ENCODE measurements at regions not wholly inside any gene's neighbourhood (a gene's known extent, or its start where the extent isn't known, plus 50 kb on each side); places are given as distances from the start of the nearest gene placed in this dataset.

DNA sequence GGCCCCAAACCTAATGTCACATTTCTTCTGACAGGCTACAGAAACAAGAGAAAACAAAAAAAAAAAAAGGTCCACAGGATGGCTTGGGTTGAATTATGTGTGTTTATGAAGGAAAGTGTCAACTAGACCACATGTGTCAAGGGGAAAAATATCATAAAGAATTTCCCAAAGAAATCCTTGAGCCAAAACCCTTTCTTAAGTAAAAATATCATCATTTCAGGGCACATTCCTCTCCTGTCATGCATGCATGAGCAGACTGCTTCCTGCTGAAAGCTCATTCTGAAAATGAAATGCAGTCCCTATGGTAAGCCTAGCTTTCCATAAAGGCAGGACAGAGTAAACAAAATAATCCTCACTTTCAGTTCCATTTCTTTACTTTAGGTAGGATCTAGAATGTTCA is 85.7 kb upstream of the RBBP8 start:
- DNase-seq (ENCODE audit: low read depth in 1 of 2, low spot score in 1 of 2), result peak in 1 of 2 experiments; percentile 91
- TF ChIP-seq JUND (IDR thresholded peaks at IDR 0.05; ENCODE audit: low read depth), result no peak
- in situ Hi-C loops (cut with HindIII; ENCODE audit: low pct_unique_long_range_greater_than_20kb, low sequenced_read_pairs), result no loop called here

GRCh38 chr18:22847867-22848451 is 85.2 kb upstream of the RBBP8 start:
- no peak for TF ChIP-seq JUND (IDR thresholded peaks at IDR 0.05; ENCODE audit: low read depth)
- DNase-seq (ENCODE audit: low read depth in 1 of 2, low spot score in 1 of 2), result no peak
- in situ Hi-C loops (cut with HindIII; ENCODE audit: low pct_unique_long_range_greater_than_20kb, low sequenced_read_pairs), result no loop called here

GRCh38 chr18:22848615-22849014 is 84.5 kb upstream of the RBBP8 start:
- DNase-seq (ENCODE audit: low read depth in 1 of 2, low spot score in 1 of 2), result peak in 1 of 2 experiments; percentile 77
- no peak for TF ChIP-seq JUND (IDR thresholded peaks at IDR 0.05; ENCODE audit: low read depth)
- in situ Hi-C loops (cut with HindIII; ENCODE audit: low pct_unique_long_range_greater_than_20kb, low sequenced_read_pairs), result no loop called here

- TF ChIP-seq JUND (IDR thresholded peaks at IDR 0.05; ENCODE audit: low read depth), result no peak
- DNase-seq (ENCODE audit: low read depth in 1 of 2, low spot score in 1 of 2), result peak in 1 of 2 experiments; percentile 47
- in situ Hi-C loops (cut with HindIII; ENCODE audit: low pct_unique_long_range_greater_than_20kb, low sequenced_read_pairs), result no loop called here
Measured at GRCh38 chr18:22856870-22857269, 76.3 kb upstream of the RBBP8 start.

DNA sequence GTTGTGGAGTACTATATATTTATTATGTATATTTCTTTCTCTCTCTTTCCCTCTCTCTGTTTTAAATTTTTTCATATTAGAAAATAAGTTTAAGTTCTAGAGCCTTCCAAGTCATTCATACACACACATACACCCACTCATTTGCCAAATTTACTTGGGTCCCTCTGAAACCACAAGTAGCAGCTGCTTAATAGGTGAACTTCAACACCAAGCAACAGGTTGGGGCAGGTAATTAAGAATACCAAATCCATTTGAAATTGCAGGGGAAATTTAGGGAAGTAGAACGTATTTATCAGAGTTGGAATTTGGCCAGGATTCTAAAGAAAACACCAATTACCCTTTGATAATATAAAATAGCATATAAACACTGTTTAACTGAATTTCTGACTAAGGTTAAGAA is 75.0 kb upstream of the RBBP8 start:
- TF ChIP-seq JUND (IDR thresholded peaks at IDR 0.05; ENCODE audit: low read depth), result no peak
- DNase-seq (ENCODE audit: low read depth in 1 of 2, low spot score in 1 of 2), result no peak
- in situ Hi-C loops (cut with HindIII; ENCODE audit: low pct_unique_long_range_greater_than_20kb, low sequenced_read_pairs), result no loop called here

DNA sequence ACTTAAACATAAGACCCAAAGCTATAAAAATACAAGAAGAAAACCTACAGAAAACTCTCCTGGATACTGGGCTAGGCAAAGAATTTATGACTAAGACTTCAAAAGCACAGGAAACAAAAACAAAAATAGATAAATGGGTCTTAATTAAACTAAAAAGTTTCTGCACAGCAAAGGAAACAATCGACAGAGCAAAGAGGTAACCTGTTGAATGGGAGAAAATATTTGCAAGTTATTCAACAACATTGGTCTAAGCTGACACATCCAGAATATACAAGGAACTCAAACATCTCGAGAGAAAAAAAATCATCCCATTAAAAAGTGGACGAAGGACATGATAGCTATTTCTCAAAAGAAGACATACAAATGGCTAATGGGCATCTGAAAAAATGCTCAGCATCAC is 72.3 kb upstream of the RBBP8 start:
- DNase-seq (ENCODE audit: low read depth in 1 of 2, low spot score in 1 of 2), result no peak
- no peak for TF ChIP-seq JUND (IDR thresholded peaks at IDR 0.05; ENCODE audit: low read depth)
- in situ Hi-C loops (cut with HindIII; ENCODE audit: low pct_unique_long_range_greater_than_20kb, low sequenced_read_pairs), result no loop called here

DNA sequence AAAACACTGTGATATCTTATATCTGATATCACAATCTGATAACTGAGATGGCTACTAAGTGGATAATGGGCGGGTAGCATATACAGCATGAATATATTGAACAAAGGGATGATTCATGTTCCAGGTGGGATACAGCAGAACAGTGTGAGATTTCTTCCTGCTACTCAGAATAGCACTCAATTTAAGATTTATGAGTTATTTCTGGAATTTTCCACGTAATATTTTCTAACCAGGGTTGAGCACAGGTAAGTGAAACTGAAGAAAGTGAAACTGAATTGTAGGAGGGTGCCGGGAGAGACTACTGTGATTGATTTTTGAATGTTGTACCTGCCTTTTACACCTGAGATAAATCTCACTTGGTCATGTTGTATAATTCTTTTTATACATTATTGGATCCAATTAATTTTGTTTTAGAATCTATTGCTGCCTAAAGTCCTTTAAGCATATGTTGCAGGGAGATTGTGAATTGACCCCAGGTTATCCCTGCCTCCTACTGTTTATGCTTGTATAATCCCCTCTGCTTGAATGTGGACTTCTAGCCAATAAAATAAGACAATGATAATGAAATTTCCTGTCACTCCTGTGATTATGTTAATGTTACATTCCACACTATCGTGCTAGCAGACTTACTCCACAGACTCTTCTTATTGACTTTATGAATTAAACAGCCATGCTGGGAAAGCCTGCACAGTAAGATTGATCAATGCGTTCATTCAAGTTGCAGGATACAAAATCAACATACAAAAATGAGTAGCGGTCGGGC is 67.6 kb upstream of the RBBP8 start:
- no peak for TF ChIP-seq JUND (IDR thresholded peaks at IDR 0.05; ENCODE audit: low read depth)
- in situ Hi-C loops (cut with HindIII; ENCODE audit: low pct_unique_long_range_greater_than_20kb, low sequenced_read_pairs), result no loop called here
- DNase-seq (ENCODE audit: low read depth in 1 of 2, low spot score in 1 of 2), result no peak

DNA sequence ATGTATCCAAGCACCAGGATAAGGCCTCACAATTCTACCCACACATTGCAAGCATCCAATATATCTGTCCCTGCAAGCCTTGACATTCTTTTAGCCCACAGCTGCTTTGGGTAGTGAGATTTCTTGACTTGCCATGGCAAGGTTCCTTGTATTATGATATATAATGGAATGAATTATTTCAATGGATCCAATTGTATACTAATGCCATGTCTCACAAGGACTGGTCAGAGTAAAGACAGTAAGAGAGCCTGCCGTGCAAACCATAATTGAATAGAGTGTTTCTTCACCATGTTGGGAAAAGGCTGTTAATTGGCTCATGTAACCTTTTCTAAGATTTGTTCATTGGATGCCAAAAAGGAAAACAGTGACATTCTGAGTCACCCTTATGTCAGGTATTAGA is 64.3 kb upstream of the RBBP8 start:
- no peak for TF ChIP-seq JUND (IDR thresholded peaks at IDR 0.05; ENCODE audit: low read depth)
- in situ Hi-C loops (cut with HindIII; ENCODE audit: low pct_unique_long_range_greater_than_20kb, low sequenced_read_pairs), result no loop called here
- DNase-seq (ENCODE audit: low read depth in 1 of 2, low spot score in 1 of 2), result no peak

GRCh38 chr18:22871809-22872525 is 61.2 kb upstream of the RBBP8 start:
- peak; percentile 56; the same call in 1 of the 2 replicates for TF ChIP-seq JUND (IDR thresholded peaks at IDR 0.05; ENCODE audit: low read depth)
- DNase-seq (ENCODE audit: low read depth in 1 of 2, low spot score in 1 of 2), result peak in 1 of 2 experiments; percentile 95
- in situ Hi-C loops (cut with HindIII; ENCODE audit: low pct_unique_long_range_greater_than_20kb, low sequenced_read_pairs), result no loop called here

DNA sequence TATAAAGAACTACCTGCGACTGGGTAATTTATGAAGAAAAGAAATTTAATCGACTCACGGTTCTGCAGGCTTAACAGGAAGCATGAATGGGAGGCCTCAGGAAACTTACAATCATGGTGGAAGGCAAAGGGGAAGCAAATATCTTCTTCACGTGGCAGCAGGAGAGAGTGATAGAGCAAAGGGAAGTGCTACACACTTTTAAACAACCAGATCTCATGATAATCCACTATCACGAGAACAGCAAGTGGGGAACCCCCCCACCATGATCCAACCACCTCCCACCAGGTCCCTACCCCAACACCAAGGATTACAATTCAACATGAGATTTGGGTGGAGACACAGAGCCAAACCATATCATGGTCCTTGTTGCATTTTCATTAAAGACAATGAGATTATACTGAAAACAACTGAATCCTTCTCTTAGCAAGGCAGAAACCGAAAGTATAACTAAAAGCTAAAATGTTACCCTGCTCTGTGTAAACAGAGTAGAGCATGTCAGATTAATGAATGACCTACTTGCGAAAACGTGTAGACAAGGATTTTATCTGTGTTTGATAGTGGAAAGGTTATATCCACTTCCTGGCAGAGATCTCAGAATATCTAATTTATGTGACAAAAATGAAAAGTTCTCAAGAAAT is 60.1 kb upstream of the RBBP8 start:
- no peak for DNase-seq (ENCODE audit: low read depth in 1 of 2, low spot score in 1 of 2)
- in situ Hi-C loops (cut with HindIII; ENCODE audit: low pct_unique_long_range_greater_than_20kb, low sequenced_read_pairs), result no loop called here
- no peak for TF ChIP-seq JUND (IDR thresholded peaks at IDR 0.05; ENCODE audit: low read depth)

DNA sequence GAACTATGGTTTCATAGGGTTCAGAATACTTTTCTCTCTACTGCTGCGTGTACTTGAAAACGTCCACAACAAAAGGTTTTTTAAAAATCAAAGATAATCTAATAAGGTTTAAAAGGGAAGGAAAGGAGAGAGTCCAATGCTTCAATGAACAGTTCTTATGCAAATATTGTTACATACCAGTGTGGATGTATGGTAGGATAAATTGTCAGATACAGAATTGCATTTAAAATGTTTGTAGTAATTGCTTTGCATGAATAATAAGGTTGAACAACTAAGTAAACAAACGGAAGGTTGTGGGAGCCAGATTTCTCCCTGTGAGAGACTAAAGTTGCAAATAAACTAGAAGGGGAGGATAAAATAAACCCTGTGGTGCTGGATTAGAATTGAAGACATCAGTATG is 53.8 kb upstream of the RBBP8 start:
- in situ Hi-C loops (cut with HindIII; ENCODE audit: low pct_unique_long_range_greater_than_20kb, low sequenced_read_pairs), result no loop called here
- TF ChIP-seq JUND (IDR thresholded peaks at IDR 0.05; ENCODE audit: low read depth), result peak; percentile 30; the same call in 1 of the 2 replicates
- peak in 1 of 2 experiments; percentile 50 for DNase-seq (ENCODE audit: low read depth in 1 of 2, low spot score in 1 of 2)

DNA sequence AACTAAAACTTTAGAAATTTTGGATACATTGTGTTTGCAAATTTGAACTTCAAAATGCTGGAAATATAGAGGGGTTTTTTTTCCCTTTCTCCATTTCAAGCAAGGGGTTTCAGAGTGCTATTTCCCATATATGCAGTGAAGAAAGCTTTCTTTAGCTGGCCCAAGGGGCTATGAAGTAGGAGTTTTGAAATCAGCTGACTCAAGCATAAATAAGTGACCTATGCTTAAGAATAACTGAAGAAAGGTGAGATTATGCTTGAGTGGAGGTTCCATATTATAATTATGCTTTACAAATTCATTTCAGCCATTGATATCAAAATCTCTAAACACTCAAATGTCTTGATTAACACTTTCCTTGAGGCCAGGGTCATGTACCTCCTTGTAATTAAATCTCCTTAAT is 51.0 kb upstream of the RBBP8 start:
- DNase-seq (ENCODE audit: low read depth in 1 of 2, low spot score in 1 of 2), result no peak
- in situ Hi-C loops (cut with HindIII; ENCODE audit: low pct_unique_long_range_greater_than_20kb, low sequenced_read_pairs), result no loop called here
- TF ChIP-seq JUND (IDR thresholded peaks at IDR 0.05; ENCODE audit: low read depth), result no peak

GRCh38 chr18:22883179-22883578 is 49.9 kb upstream of the RBBP8 start:
- in situ Hi-C loops (cut with HindIII; ENCODE audit: low pct_unique_long_range_greater_than_20kb, low sequenced_read_pairs), result no loop called here
- DNase-seq (ENCODE audit: low read depth in 1 of 2, low spot score in 1 of 2), result no peak
- TF ChIP-seq JUND (IDR thresholded peaks at IDR 0.05; ENCODE audit: low read depth), result no peak

Measured in T47D (cell line).